ENCODE measurements at regions not wholly inside any gene's neighbourhood (a gene's known extent, or its start where the extent isn't known, plus 50 kb on each side); places are given as distances from the start of the nearest gene placed in this dataset.
"Not testable (repeated sequence)": the region's sequence is repeated elsewhere in the genome, so short reads cannot be mapped to it uniquely, and the experiment has no call there.

DNA sequence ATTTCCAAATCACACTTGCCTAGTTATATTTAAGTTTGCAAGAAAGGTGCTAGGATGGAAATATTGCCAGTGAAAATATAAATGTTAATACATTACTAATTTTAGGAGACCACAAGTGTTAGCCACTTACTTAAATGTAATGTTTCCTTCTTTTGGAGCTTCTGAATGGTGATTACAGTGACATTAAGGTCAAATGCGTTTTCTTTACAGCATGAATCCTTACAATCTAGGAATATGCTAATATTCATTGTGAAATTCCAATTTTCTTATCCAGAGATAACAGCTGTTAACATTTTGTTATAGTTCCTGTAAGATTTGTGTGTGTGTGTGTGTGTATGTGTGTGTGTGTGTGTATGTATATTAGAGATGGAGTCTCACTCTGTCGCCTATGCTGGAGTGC is 70.2 kb upstream of the NUDT6 start:
- TF ChIP-seq, protein P1, sequence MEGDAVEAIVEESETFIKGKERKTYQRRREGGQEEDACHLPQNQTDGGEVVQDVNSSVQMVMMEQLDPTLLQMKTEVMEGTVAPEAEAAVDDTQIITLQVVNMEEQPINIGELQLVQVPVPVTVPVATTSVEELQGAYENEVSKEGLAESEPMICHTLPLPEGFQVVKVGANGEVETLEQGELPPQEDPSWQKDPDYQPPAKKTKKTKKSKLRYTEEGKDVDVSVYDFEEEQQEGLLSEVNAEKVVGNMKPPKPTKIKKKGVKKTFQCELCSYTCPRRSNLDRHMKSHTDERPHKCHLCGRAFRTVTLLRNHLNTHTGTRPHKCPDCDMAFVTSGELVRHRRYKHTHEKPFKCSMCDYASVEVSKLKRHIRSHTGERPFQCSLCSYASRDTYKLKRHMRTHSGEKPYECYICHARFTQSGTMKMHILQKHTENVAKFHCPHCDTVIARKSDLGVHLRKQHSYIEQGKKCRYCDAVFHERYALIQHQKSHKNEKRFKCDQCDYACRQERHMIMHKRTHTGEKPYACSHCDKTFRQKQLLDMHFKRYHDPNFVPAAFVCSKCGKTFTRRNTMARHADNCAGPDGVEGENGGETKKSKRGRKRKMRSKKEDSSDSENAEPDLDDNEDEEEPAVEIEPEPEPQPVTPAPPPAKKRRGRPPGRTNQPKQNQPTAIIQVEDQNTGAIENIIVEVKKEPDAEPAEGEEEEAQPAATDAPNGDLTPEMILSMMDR (conservative IDR thresholded peaks at IDR 0.05; ENCODE audit: low read depth, low read length) = no peak
- no peak for TF ChIP-seq EZH2phosphoT487 (IDR thresholded peaks at IDR 0.05; ENCODE audit: borderline replicate concordance, low read length)
- no peak overlapping the region for H3K9ac ChIP-seq (ENCODE audit: low read length)
- H3K27me3 ChIP-seq (ENCODE audit: low read length) = no peaks in the 10 kb centered on the region
- ChIA-PET CTCF (no interaction called here), POLR2A (ENCODE audit: unreplicated experiment) (no interaction called here)
- no peak overlapping the region for H3K4me2 ChIP-seq (ENCODE audit: low read length)
- peaks cover 10% of the 10 kb centered on the region for H3K36me3 ChIP-seq (ENCODE audit: low read depth, low read length)
- DNase-seq = no peak
- BruUV-seq (replicated peaks) = no TSS peak
- no peaks in the 10 kb centered on the region for H3F3A ChIP-seq (ENCODE audit: low read length, unreplicated experiment)
- peaks cover 2% of the 10 kb centered on the region; the same call in 1 of the 2 replicates for H3K9me3 ChIP-seq (ENCODE audit: low read length)
- H3K27ac ChIP-seq (ENCODE audit: low read length) = no peak overlapping the region
- no peak overlapping the region for H2AFZ ChIP-seq (ENCODE audit: low read length)
- intact Hi-C loops (cut with micrococcal nuclease) = no loop called here
- no peak overlapping the region for H3K4me3 ChIP-seq (ENCODE audit: low read length)
- H3K4me1 ChIP-seq (ENCODE audit: insufficient read depth, low read length) = peaks cover 7% of the 10 kb centered on the region
- no peaks in the 10 kb centered on the region for H3K9me2 ChIP-seq (replicated peaks; ENCODE audit: low read length)
- ATAC-seq = no peak
- H3K79me2 ChIP-seq (ENCODE audit: low read length) = no peaks in the 10 kb centered on the region
- H4K20me1 ChIP-seq (ENCODE audit: low read length) = no peaks in the 10 kb centered on the region

DNA sequence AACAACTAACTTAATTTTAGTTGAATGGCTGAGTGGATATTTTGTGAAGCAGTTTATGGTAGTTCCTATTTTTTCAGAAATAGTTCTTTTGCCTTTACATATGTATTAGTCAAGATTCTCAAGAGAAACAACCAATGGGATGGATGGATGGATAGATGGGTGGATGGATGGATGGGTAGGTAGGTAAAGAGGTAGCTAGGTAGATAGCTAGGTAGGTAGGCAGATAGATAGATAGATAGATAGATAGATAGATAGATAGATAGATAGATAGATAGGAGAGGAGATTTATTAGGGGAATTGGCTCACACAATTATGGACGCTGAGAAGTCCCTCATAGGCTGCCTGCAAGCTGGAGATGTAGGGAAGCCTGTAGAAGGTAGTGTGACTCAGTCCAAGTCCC is 74.0 kb upstream of the NUDT6 start:
- no peaks in the 10 kb centered on the region for H3K9me3 ChIP-seq (ENCODE audit: low read length)
- no peak overlapping the region for H3K4me3 ChIP-seq (ENCODE audit: low read length)
- no peak overlapping the region for H2AFZ ChIP-seq (ENCODE audit: low read length)
- H3F3A ChIP-seq (ENCODE audit: low read length, unreplicated experiment) = no peaks in the 10 kb centered on the region
- no peaks in the 10 kb centered on the region for H3K9me2 ChIP-seq (replicated peaks; ENCODE audit: low read length)
- ChIA-PET CTCF (no interaction called here), POLR2A (ENCODE audit: unreplicated experiment) (no interaction called here)
- H3K4me2 ChIP-seq (ENCODE audit: low read length) = no peak overlapping the region
- TF ChIP-seq EZH2phosphoT487 (IDR thresholded peaks at IDR 0.05; ENCODE audit: borderline replicate concordance, low read length) (no peak), EZH2 (IDR thresholded peaks at IDR 0.05; ENCODE audit: low read length, unreplicated experiment) (no peak)
- TF ChIP-seq, protein P1 (conservative IDR thresholded peaks at IDR 0.05; ENCODE audit: low read depth, low read length) = no peak
- no peak overlapping the region for H3K9ac ChIP-seq (ENCODE audit: low read length)
- H3K27ac ChIP-seq (ENCODE audit: low read length) = no peak overlapping the region
- intact Hi-C loops (cut with micrococcal nuclease) = no loop called here
- no peaks in the 10 kb centered on the region for H4K20me1 ChIP-seq (ENCODE audit: low read length)
- H3K79me2 ChIP-seq (ENCODE audit: low read length) = no peaks in the 10 kb centered on the region
- no peaks in the 10 kb centered on the region; the same call in 1 of the 2 replicates for H3K36me3 ChIP-seq (ENCODE audit: low read depth, low read length)
- BruUV-seq (replicated peaks) = no TSS peak
- DNase-seq (no peak), ATAC-seq (no peak)
- H3K27me3 ChIP-seq (ENCODE audit: low read length) = no peaks in the 10 kb centered on the region
- H3K4me1 ChIP-seq (ENCODE audit: insufficient read depth, low read length) = peaks cover 7% of the 10 kb centered on the region

DNA sequence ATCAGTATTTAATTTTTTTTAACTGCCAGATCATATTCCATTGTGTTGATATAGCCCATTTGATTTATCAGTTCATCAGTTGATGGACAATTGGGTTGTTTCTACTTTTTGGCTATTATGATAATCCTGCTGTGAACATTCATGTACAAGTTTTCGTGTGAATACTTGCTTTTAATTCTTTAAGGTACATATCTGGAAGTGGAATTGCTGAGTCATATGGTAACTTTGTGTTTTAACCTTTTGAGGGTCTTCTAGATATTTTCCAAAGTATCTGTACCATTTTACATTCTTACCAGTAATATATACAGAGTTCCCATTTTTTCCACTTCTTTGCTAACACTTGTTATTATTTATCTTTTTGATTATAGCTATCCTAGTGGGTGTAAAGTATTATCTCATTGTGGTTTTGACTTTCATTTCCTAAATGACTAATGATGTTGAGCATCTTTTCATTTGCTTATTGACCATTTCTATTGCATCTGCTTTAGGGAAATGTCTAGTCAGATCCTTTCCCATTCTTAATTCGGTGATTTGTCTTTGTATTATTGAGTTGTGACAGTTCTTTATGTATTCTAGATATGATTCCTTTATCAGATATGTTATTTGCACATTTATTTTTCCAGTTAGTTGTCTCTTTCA is 75.2 kb upstream of the NUDT6 start:
- H3K9me3 ChIP-seq (ENCODE audit: low read length) = no peaks in the 10 kb centered on the region
- no peak overlapping the region for H3K4me2 ChIP-seq (ENCODE audit: low read length)
- no peaks in the 10 kb centered on the region for H3K9me2 ChIP-seq (replicated peaks; ENCODE audit: low read length)
- no peaks in the 10 kb centered on the region for H3K4me1 ChIP-seq (ENCODE audit: insufficient read depth, low read length)
- H3K27ac ChIP-seq (ENCODE audit: low read length) = no peak overlapping the region
- ChIA-PET POLR2A (ENCODE audit: unreplicated experiment) (no interaction called here), CTCF (no interaction called here)
- intact Hi-C loops (cut with micrococcal nuclease) = no loop called here
- no peak for ATAC-seq
- DNase-seq = no peak
- no peaks in the 10 kb centered on the region; the same call in 1 of the 2 replicates for H3K36me3 ChIP-seq (ENCODE audit: low read depth, low read length)
- H3K27me3 ChIP-seq (ENCODE audit: low read length) = no peaks in the 10 kb centered on the region
- no peaks in the 10 kb centered on the region for H3K79me2 ChIP-seq (ENCODE audit: low read length)
- TF ChIP-seq, protein P1 (conservative IDR thresholded peaks at IDR 0.05; ENCODE audit: low read depth, low read length) = no peak
- TF ChIP-seq EZH2phosphoT487 (IDR thresholded peaks at IDR 0.05; ENCODE audit: borderline replicate concordance, low read length) (no peak), EZH2 (IDR thresholded peaks at IDR 0.05; ENCODE audit: low read length, unreplicated experiment) (no peak)
- H3K4me3 ChIP-seq (ENCODE audit: low read length) = no peak overlapping the region
- no peak overlapping the region for H2AFZ ChIP-seq (ENCODE audit: low read length)
- H3K9ac ChIP-seq (ENCODE audit: low read length) = no peak overlapping the region
- no peaks in the 10 kb centered on the region for H4K20me1 ChIP-seq (ENCODE audit: low read length)
- no peaks in the 10 kb centered on the region for H3F3A ChIP-seq (ENCODE audit: low read length, unreplicated experiment)
- no TSS peak for BruUV-seq (replicated peaks)

DNA sequence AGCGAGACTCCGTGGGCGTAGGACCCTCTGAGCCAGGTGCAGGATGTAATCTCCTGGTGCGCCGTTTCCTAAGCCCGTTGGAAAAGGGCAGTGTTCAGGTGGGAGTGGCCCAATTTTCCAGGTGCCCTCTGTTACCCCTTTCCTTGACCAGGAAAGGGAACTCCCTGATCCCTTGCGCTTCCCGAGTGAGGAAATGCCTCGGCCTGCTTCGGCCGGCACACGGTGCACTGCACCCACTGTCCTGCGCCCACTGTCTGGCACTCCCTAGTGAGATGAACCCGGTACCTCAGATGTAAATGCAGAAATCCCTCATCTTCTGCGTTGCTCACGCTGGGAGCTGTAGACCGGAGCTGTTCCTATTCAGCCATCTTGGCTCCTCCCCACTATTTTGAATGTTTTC is 81.7 kb upstream of the NUDT6 start:
- H3F3A ChIP-seq (ENCODE audit: low read length, unreplicated experiment); H2AFZ ChIP-seq (ENCODE audit: low read length); intact Hi-C loops (cut with micrococcal nuclease); H3K4me2 ChIP-seq (ENCODE audit: low read length); H3K79me2 ChIP-seq (ENCODE audit: low read length); H3K9ac ChIP-seq (ENCODE audit: low read length); H3K4me3 ChIP-seq (ENCODE audit: low read length); ATAC-seq; H3K27ac ChIP-seq (ENCODE audit: low read length); CTCF ChIA-PET; H3K4me1 ChIP-seq (ENCODE audit: insufficient read depth, low read length); H3K9me3 ChIP-seq (ENCODE audit: low read length); H3K9me2 ChIP-seq (replicated peaks; ENCODE audit: low read length); H3K36me3 ChIP-seq (ENCODE audit: low read depth, low read length); POLR2A ChIA-PET (ENCODE audit: unreplicated experiment); H4K20me1 ChIP-seq (ENCODE audit: low read length); H3K27me3 ChIP-seq (ENCODE audit: low read length); DNase-seq; BruUV-seq (replicated peaks): not testable (repeated sequence)
